T-helper 9 cell (primary cell): ENCODE measurements at regions not wholly inside any gene's neighbourhood (a gene's known extent, or its start where the extent isn't known, plus 50 kb on each side); places are given as distances from the start of the nearest gene placed in this dataset.
"Not testable (repeated sequence)": the region's sequence is repeated elsewhere in the genome, so short reads cannot be mapped to it uniquely, and the experiment has no call there.

Experiments
- DNase-seq: peaks from one replicate; pipeline ENCODE4 v3.0.0-alpha.2; 2020

DNA sequence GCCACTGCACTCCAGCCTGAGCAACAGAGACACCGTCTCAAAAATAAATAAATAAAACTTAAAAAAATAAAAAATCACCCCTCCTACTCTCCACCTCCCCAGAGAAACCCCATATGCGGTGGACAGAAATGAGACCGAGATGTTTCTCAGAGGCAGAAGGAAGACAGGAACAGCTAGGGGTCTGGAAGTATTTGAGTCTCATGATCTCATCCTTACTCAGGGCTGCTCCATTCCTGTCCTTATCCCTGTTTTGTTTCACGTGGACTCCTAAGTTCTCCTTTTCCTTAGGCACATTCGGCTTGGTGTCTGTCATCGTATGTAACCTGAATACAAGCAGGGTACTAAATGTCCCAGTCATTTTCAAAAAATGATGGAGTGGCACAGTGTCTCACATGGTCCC, 76.1 kb downstream of the C9orf50 start:
- DNase-seq, result no peak

GRCh38 chr9:129542741-129543140, 78.2 kb downstream of the C9orf50 start:
- no peak for DNase-seq

DNA sequence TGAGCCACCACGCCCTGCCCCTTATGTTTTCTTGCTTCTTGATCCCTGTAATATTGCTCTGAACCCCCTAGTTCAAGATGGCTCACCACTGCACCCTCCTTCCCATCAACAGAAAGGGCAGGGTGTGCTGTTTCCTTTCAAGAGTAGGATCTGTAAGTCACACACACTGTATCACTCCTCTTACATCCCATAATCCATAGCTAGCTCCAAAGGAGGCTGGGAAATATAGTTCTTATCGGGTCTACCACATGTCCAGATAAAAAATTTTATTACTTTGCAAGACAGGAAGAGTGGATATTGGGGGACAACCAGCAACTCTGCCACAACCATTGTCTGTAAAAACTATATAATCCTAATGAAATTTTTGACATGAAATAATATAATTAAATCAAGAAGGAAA, 79.6 kb downstream of the C9orf50 start:
- DNase-seq, result no peak

- no peak for DNase-seq
Measured at GRCh38 chr9:129539446-129539845, 81.5 kb downstream of the C9orf50 start.

DNA sequence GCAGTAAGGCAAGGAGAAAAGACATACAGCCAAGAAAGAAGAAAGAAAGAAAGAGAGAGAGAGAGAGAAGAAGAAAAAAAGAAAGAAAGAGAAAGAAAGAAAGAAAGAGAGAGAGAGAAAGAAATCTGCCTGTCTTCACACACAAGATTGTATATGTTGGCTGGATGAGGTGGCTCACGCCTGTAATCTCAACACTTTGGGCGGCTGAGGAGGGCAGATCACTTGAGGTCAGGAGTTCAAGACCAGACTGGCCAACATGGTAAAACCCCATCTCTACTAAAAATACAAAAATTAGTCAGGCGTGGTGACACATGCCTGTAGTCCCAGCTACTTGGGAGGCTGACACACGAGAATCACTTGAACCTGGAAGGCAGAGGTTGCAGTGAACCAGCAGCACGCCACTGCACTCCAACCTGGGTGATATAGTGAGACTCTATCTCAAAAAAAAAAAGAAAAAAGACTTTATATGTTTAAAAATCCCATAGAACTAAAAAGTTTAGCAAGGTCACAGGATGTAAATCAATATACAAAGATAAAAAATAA, 89.0 kb downstream of the C9orf50 start:
- DNase-seq, result not testable (repeated sequence)

GRCh38 chr9:129527955-129528354, 92.9 kb downstream of the C9orf50 start:
- not testable (repeated sequence) for DNase-seq

DNA sequence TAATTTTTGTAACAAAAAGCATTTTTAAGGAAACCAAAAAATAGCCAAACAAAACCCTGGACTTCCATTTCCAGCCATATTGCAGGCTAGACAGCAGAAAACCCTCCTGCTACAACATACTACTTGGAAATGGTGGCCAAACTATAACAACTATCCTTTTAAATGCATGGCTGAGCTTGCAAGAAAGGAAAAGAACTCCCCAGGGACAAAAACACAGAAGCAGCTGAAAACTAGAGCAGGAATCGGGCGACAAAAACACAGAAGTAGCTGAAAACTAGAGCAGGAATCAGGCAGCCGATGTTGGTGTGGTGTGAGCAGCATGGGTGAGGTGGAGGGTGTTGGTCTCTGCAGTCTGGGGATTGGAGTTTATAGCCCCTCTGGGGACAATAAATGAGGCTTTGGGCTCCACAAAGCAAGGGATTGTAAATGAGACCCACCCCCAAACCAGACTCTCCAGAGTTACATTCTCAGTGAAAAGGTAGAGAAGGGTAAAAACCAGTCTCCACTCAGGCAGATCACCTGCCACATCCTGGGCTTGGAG, 95.2 kb downstream of the C9orf50 start:
- DNase-seq, result no peak

DNA sequence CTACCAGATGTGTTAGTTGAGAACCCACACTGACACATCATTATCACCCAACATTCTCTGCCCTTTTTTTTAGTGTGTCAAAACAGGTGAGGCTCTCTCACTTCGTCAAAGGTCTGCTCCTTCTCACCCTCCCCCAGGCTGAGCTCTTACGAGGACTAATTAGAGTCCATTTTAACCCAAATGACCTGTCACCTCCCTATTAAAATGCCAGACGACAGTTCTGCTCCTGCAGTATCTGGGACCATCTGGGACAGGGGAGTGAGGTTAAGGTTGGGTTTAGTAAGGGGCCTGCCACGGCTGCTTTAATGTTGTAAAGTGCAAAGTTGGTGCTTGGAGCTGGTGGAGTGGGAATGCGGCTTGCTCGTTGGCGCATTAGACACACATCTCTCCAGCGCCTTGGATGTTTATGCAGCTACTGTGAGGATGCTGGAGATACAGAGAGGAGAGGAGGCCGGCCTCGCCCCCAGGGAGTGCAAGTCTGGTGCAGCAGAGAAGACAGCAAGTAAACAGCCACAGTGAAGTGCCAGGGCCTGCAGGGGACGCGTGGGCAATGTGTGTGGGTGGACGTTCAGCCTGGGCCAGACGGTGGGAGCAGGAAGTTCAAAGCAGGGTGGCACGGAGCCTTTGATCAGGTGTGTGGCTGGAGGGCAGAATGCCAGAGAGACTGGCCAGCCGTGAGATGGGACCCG, 96.2 kb downstream of the C9orf50 start:
- no peak for DNase-seq

DNA sequence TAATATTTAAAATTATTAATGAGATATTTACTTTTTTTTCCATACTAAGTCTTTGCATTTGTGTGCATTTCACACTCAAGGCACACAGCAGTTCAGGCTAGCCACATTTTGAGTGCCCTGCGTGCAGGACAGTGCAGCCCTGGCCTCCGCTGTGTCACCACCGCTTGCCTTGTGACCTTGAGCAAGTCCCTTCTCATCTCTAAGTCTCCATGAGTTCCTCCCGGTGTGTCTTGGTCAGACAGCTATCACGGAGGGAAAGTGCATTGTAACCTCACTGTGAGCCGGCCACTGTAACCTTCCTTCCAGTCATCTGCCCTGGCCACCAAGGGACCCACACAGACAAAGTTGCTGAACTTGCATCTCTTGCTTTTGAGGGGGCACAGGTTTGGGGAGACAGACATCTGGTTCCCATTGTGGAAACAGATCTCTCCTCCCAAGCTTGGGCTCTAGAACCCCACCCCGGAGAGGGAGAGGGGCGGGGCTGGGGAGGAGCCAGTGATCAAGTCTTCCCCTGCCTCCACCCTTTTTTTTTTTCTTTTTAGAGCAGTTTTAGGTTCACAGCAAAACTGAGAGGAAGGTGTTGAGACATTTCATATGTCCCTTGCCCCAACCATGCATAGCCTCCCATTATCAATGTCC, 96.8 kb downstream of the C9orf50 start:
- no peak for DNase-seq

- no peak for DNase-seq
Measured at GRCh38 chr9:129522351-129522750, 98.5 kb downstream of the C9orf50 start.

DNA sequence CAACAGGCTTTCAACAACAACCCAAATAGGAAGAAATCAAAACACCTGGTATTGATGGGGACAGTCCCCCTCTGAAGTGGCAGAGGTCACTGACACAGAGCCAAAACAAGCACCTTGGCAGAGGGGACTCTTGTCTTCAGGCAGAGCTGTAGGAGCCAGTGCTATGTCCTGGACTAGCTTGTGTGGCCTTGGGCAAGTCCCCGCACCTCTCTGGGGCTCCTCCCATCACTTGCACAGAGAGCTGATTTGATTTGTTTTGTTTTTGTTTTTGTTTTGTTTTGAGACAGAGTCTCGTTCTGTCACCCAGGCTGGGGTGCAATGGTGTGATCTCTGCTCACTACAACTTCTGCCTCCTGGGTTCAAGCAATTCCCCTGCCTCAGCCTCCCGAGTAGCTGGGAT, 100.8 kb downstream of the C9orf50 start:
- DNase-seq, result no peak

GRCh38 chr9:129518074-129518473, 102.8 kb downstream of the C9orf50 start:
- no peak for DNase-seq

DNA sequence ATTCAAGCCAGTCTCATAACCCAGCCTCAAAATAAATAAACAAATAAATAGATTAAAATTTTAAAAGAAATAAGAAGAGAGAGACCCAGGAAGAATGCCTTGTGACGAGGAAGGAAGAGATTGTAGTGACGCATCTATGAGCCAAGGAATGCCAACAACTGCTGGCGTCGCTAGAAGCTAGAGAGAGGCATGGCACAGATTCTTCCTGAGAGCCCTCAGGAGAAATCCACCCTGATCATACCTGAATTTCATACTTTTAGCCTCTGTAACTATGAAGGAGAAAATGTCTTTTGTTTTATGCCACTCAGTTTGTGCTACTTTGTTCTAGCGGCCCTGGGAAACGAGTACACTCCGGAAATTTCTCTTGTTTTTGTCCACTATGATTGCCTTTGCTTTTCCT, 103.9 kb downstream of the C9orf50 start:
- no peak for DNase-seq

DNA sequence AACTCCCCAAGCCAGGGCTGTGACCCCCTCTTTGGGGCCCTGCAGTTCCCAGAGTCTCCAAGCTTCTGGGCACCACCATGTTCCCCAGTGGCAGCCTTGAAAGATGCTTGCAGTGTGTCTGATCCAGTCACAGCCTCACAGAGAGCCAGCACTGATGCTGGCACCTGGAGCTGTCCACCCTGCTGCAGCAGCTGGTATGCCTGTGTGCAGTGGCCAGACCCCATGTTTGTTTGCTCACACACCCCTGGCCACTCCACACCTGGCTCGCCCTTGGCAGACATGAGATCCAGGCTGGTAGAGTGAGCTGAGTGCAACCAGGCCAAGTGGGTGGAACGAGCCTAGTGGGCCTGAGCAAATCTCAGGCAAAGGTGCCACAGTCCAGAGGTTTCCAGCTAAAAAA, 106.0 kb downstream of the C9orf50 start:
- DNase-seq, result no peak

GRCh38 chr9:129514497-129514867, 106.4 kb downstream of the C9orf50 start:
- DNase-seq, result no peak

GRCh38 chr9:129513856-129514496, 106.9 kb downstream of the C9orf50 start:
- no peak for DNase-seq

DNA sequence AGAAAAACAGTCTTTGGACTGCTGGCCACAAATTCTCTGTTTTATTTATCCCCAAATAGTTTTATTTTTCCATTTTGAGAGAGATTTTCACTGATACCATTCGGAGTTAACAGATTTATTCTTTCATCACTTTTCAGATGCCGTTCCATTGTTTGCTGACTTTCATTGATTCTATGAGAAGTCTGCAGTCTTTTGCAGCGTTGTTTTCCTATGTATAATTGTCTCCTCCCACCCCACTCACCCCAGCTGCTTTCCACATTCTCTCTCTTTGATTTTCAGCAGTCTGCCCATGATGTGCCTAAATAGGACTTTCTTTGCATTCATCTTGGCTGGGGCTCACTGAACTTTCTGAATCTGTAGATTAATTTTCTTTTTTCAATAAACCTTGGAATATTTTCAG, 107.6 kb downstream of the C9orf50 start:
- DNase-seq, result no peak

- DNase-seq, result no peak
Measured at GRCh38 chr9:129511285-129511900, 109.5 kb downstream of the C9orf50 start.

GRCh38 chr9:129509533-129509928, 111.4 kb downstream of the C9orf50 start:
- DNase-seq, result no peak

- no peak for DNase-seq
Measured at GRCh38 chr9:129507805-129508204, 113.1 kb downstream of the C9orf50 start.

- no peak for DNase-seq
Measured at GRCh38 chr9:129506892-129507291, 114.0 kb downstream of the C9orf50 start.

- DNase-seq, result no peak
Measured at GRCh38 chr9:129506041-129506440, 114.9 kb downstream of the C9orf50 start.

DNA sequence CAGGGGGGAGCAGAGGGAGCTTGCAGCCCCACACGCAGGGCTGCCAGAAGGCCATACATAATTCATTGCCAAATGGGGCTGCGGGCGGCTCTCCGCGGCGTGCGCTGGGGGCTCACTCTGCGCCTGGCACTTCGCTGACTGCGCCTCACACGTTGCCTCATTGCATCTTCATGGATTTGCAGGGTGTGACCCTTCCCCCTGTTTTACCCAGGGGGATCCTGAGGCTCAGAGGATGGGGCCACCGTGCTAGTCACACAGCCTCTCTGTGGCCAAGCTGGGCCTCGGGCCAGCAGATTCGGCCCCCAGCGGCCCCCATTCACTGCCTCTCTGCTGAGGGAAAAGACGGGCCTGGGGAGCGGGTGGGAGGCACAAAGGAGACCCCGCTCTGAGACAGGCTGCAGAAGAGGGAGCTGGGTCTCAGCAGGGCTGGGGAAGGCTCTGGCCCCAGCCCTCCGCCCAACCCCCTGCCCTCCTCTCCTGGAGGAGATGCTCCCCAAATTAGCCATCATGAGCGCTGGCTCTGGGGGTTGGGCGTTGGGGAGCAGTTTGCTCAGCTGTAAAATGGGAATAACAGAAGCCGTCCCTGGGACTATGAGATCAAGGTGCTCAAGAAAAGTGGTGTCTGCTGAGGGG, 115.5 kb downstream of the C9orf50 start:
- no peak for DNase-seq
